Omental fat pad (tissue), 3 donors: ENCODE measurements at regions not wholly inside any gene's neighbourhood (a gene's known extent, or its start where the extent isn't known, plus 50 kb on each side); places are given as distances from the start of the nearest gene placed in this dataset.

Experiments used
- ATAC-seq: fragments of 150-250 bp; one replicate; pipeline ENCODE4 v1.9.1; 2016; ENCODE audit warnings: mild to moderate bottlenecking, moderate library complexity; ENCODE audit not compliant: low FRiP score
- DNase-seq: peaks from one replicate; pipeline ENCODE4 v3.0.0-alpha.2; 2019; ENCODE audit warnings: low spot score
- TF ChIP-seq, protein P1 (sequence below), 3 donors: fragments of 450-650 bp; IDR thresholded peaks; one replicate each; pipeline ENCODE4 v1.5.1; 2016 to 2017; ENCODE audit warnings: antibody characterized with exemption in 3 of 3, mild to moderate bottlenecking in 3 of 3, moderate library complexity in 2 of 3

DNA sequence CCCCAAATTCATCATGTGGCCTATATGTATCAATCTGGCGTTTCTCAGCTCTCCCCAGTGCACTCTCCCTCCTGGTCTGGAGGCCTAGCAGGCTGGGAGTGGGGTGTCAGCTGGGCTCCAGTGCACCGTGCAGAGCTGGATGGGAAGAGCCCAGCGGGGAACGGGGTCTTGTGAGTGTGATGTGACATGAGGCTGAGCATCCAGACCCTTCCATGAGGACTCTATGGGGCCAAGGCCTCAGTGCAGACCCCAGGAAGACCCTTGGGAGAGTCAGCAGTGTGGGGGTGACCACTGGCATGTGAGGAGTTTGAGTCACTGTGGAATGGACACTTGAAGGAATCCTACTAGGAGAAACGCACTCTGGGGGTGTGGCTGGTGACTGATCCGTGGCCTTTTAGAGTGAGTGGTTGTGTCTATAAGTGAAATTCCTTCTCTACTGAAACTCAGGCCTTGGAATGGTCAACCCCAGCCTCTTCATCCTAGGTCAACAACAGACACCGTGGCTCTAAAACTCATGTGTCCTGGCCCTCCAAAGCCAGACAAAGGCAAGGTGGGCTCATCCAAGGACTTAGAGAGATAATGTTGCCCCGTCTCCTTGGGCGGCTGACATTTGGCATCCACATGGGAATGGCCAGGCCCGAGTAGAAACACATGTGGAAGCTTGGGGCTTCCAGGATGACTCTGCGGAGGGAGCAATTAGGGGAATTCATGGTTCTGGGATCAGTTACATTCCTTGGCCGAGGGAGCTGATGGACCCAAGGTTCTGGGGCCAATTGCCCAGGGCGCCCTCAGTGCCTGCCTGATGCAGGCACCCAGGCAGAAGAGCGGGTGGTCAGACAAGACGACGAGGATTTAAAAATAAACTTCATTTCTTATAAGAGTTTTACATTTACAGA, 156.0 kb upstream of the TWIST2 start:
- ATAC-seq (no peak), DNase-seq (no peak)
- TF ChIP-seq, protein P1, sequence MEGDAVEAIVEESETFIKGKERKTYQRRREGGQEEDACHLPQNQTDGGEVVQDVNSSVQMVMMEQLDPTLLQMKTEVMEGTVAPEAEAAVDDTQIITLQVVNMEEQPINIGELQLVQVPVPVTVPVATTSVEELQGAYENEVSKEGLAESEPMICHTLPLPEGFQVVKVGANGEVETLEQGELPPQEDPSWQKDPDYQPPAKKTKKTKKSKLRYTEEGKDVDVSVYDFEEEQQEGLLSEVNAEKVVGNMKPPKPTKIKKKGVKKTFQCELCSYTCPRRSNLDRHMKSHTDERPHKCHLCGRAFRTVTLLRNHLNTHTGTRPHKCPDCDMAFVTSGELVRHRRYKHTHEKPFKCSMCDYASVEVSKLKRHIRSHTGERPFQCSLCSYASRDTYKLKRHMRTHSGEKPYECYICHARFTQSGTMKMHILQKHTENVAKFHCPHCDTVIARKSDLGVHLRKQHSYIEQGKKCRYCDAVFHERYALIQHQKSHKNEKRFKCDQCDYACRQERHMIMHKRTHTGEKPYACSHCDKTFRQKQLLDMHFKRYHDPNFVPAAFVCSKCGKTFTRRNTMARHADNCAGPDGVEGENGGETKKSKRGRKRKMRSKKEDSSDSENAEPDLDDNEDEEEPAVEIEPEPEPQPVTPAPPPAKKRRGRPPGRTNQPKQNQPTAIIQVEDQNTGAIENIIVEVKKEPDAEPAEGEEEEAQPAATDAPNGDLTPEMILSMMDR (IDR thresholded peaks at IDR 0.05), result no peak

- no peak for DNase-seq
- no peak for ATAC-seq
- TF ChIP-seq, protein P1 (IDR thresholded peaks at IDR 0.05), result no peak
Measured at GRCh38 chr2:238692562-238692961, 155.3 kb upstream of the TWIST2 start.

- ATAC-seq (no peak), DNase-seq (no peak)
- TF ChIP-seq, protein P1 (IDR thresholded peaks at IDR 0.05), result no peak
Measured at GRCh38 chr2:238693337-238694093, 154.4 kb upstream of the TWIST2 start.

GRCh38 chr2:238694136-238694755, 153.6 kb upstream of the TWIST2 start:
- DNase-seq (no peak), ATAC-seq (no peak)
- TF ChIP-seq, protein P1 (IDR thresholded peaks at IDR 0.05), result no peak

GRCh38 chr2:238694922-238695321, 153.0 kb upstream of the TWIST2 start:
- TF ChIP-seq, protein P1 (IDR thresholded peaks at IDR 0.05), result no peak
- ATAC-seq (no peak), DNase-seq (no peak)

- TF ChIP-seq, protein P1 (IDR thresholded peaks at IDR 0.05), result no peak
- ATAC-seq, result no peak
- DNase-seq, result no peak
Measured at GRCh38 chr2:238695538-238695937, 152.3 kb upstream of the TWIST2 start.
